WTC11 (cell line): ENCODE measurements at regions not wholly inside any gene's neighbourhood (a gene's known extent, or its start where the extent isn't known, plus 50 kb on each side); places are given as distances from the start of the nearest gene placed in this dataset.

ENCODE experiments used
- ESRRA ChIP-seq: sonication (generic); formaldehyde crosslinking; IDR thresholded peaks from 2 replicates; pipeline ENCODE4 v1.8.1; 2022; ENCODE audit warnings: mild to moderate bottlenecking, missing genetic modification reagents, borderline replicate concordance
- JUN ChIP-seq: sonication (generic); formaldehyde crosslinking; IDR thresholded peaks from 2 replicates; pipeline ENCODE4 v1.8.0; 2023; ENCODE audit warnings: mild to moderate bottlenecking, missing genetic modification reagents
- KAT7 ChIP-seq: sonication (generic); formaldehyde crosslinking; IDR thresholded peaks from 2 replicates; pipeline ENCODE4 v1.8.1; 2023; ENCODE audit warnings: missing genetic modification reagents, mild to moderate bottlenecking, borderline replicate concordance
- NFYB ChIP-seq: sonication (generic); formaldehyde crosslinking; conservative IDR thresholded peaks from 2 replicates; pipeline ENCODE4 v1.8.0; 2022; ENCODE audit warnings: low read depth, missing genetic modification reagents
- TF ChIP-seq, protein P1 (sequence below): fragments of 200-600 bp; IDR thresholded peaks from 2 replicates; pipeline ENCODE4 v1.8.0; 2022; ENCODE audit warnings: antibody characterized with exemption

DNA sequence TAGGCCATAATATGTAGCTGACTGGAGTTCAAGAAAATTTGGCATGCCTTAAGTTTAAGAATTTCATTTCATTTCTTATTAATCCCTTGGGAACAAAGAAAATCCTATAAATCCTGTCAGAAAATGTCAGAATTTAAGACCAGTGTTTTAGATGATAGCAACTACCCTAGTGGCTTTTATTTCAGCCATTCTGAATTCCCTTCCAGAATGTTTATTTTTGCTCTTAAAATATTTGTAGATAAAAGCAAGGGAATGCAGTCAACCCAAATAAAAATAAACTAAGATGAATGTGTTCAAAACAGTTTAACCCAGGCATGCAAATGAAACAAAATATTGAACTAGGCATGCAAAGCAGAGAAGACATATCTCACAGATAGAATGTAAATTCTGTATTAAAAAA, 356.9 kb upstream of the LRRC4C start:
- TF ChIP-seq KAT7 (CRISPR knock-in tag) (no peak), JUN (CRISPR knock-in tag) (no peak), NFYB (CRISPR knock-in tag) (no peak), ESRRA (CRISPR knock-in tag) (no peak)
- TF ChIP-seq, protein P1, sequence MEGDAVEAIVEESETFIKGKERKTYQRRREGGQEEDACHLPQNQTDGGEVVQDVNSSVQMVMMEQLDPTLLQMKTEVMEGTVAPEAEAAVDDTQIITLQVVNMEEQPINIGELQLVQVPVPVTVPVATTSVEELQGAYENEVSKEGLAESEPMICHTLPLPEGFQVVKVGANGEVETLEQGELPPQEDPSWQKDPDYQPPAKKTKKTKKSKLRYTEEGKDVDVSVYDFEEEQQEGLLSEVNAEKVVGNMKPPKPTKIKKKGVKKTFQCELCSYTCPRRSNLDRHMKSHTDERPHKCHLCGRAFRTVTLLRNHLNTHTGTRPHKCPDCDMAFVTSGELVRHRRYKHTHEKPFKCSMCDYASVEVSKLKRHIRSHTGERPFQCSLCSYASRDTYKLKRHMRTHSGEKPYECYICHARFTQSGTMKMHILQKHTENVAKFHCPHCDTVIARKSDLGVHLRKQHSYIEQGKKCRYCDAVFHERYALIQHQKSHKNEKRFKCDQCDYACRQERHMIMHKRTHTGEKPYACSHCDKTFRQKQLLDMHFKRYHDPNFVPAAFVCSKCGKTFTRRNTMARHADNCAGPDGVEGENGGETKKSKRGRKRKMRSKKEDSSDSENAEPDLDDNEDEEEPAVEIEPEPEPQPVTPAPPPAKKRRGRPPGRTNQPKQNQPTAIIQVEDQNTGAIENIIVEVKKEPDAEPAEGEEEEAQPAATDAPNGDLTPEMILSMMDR, result no peak
